MM.1S (cell line): ENCODE measurements at regions not wholly inside any gene's neighbourhood (a gene's known extent, or its start where the extent isn't known, plus 50 kb on each side); places are given as distances from the start of the nearest gene placed in this dataset.

Source experiments
- EZH2 ChIP-seq: fragments of 300-600 bp; sonication (generic); optimal IDR thresholded peaks from 2 replicates; pipeline ENCODE3; 2017; ENCODE audit warnings: low read depth, mild to moderate bottlenecking, antibody characterized with exemption, low read length, mixed read lengths
- TF ChIP-seq, protein P1 (sequence below): fragments of 300-600 bp; sonication (generic); IDR thresholded peaks from 2 replicates; pipeline ENCODE4 v1.5.1; 2016; ENCODE audit warnings: antibody characterized with exemption, low read length, mixed read lengths

DNA sequence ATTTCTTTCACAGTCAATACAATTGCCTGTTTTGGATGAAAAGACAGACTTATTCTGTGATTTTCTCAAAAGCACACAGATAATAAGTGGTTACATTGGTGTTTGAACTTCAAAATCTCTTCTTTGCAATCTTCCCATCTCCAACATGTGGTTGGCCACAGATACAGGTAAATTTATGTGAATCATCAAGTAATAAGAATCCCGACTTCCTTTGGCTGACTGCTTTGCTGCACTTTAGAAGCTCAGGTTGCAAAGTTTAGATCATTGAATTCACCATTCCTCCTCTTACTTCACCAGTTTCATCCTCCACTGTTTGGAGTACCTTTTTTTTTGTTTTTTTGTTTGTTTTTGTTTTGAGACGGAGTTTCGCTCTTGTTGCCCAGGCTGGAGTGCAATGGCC, 56.5 kb upstream of the ADRB2 start:
- TF ChIP-seq, protein P1, sequence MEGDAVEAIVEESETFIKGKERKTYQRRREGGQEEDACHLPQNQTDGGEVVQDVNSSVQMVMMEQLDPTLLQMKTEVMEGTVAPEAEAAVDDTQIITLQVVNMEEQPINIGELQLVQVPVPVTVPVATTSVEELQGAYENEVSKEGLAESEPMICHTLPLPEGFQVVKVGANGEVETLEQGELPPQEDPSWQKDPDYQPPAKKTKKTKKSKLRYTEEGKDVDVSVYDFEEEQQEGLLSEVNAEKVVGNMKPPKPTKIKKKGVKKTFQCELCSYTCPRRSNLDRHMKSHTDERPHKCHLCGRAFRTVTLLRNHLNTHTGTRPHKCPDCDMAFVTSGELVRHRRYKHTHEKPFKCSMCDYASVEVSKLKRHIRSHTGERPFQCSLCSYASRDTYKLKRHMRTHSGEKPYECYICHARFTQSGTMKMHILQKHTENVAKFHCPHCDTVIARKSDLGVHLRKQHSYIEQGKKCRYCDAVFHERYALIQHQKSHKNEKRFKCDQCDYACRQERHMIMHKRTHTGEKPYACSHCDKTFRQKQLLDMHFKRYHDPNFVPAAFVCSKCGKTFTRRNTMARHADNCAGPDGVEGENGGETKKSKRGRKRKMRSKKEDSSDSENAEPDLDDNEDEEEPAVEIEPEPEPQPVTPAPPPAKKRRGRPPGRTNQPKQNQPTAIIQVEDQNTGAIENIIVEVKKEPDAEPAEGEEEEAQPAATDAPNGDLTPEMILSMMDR = no peak
- no peak for TF ChIP-seq EZH2
